ENCODE measurements at regions not wholly inside any gene's neighbourhood (a gene's known extent, or its start where the extent isn't known, plus 50 kb on each side); places are given as distances from the start of the nearest gene placed in this dataset.

- 52 to 94% (median 70%) methylated on average over 2 to 5 of the region's 5 CpGs; no CpG with 5 or more reads in 1 of the 10 experiments for WGBS, 10 experiments
- no peaks in the 10 kb centered on the region for H3K4me1 ChIP-seq (replicated peaks in 1 of 2)
- H3K4me3 ChIP-seq = no peak overlapping the region
- H3K27ac ChIP-seq = no peak overlapping the region
- ATAC-seq (replicated peaks in 6 of 8) = peak in 1 of 8 experiments; percentile 20
- in situ Hi-C loops (cut with MboI; ENCODE audit: low pct_unique_long_range_greater_than_20kb in 2 of 9, low sequenced_read_pairs in 9 of 9, unreplicated experiment in 9 of 9) = no loop called here
These were observed 140.8 kb upstream of the ZBED5 start for GRCh38 chr11:10998674-10999073.

- no peak overlapping the region for H3K27ac ChIP-seq
- H3K4me1 ChIP-seq (replicated peaks in 1 of 2) = peaks cover 1 to 4% of the 10 kb centered on the region in 2 donors
- in situ Hi-C loops (cut with MboI; ENCODE audit: low pct_unique_long_range_greater_than_20kb in 2 of 9, low sequenced_read_pairs in 9 of 9, unreplicated experiment in 9 of 9) = no loop called here
- no peak overlapping the region for H3K4me3 ChIP-seq
- 0 to 63% (median 27%) methylated on average over 1 of the region's 1 CpG for WGBS, 10 experiments
- no peak for ATAC-seq (replicated peaks in 6 of 8)
These were observed 138.8 kb upstream of the ZBED5 start for GRCh38 chr11:10996678-10997077.

- H3K4me1 ChIP-seq (replicated peaks in 1 of 2) = peaks cover 16 to 17% of the 10 kb centered on the region in 2 donors
- 78 to 100% (median 92%) methylated on average over 1 to 5 of the region's 5 CpGs; no CpG with 5 or more reads in 2 of the 10 experiments for WGBS, 10 experiments
- in situ Hi-C loops (cut with MboI; ENCODE audit: low pct_unique_long_range_greater_than_20kb in 2 of 9, low sequenced_read_pairs in 9 of 9, unreplicated experiment in 9 of 9) = no loop called here
- ATAC-seq (replicated peaks in 6 of 8) = no peak
- H3K27ac ChIP-seq = no peak overlapping the region
- no peak overlapping the region for H3K4me3 ChIP-seq
These were observed 135.8 kb upstream of the ZBED5 start for GRCh38 chr11:10993640-10994039.

- Histone ChIP-seq H3K27ac (no peak overlapping the region), H3K4me1 (replicated peaks in 1 of 2) (peaks cover 16 to 17% of the 10 kb centered on the region in 2 donors), H3K4me3 (no peak overlapping the region)
- WGBS, 10 experiments = 20 to 81% (median 56%) methylated on average over 1 to 3 of the region's 3 CpGs; no CpG with 5 or more reads in 2 of the 10 experiments
- in situ Hi-C loops (cut with MboI; ENCODE audit: low pct_unique_long_range_greater_than_20kb in 2 of 9, low sequenced_read_pairs in 9 of 9, unreplicated experiment in 9 of 9) = no loop called here
- no peak for ATAC-seq (replicated peaks in 6 of 8)
These were observed 135.3 kb upstream of the ZBED5 start for GRCh38 chr11:10993186-10993585.

GRCh38 chr11:10991393-10991792 lies 133.5 kb upstream of the ZBED5 start:
- peak in 3 of 8 experiments; percentile 15 to 86 (median 54) for ATAC-seq (replicated peaks in 6 of 8)
- Histone ChIP-seq H3K27ac (no peak overlapping the region), H3K4me1 (replicated peaks in 1 of 2) (peaks cover 16 to 17% of the 10 kb centered on the region in 2 donors), H3K4me3 (no peak overlapping the region)
- in situ Hi-C loops (cut with MboI; ENCODE audit: low pct_unique_long_range_greater_than_20kb in 2 of 9, low sequenced_read_pairs in 9 of 9, unreplicated experiment in 9 of 9) = no loop called here
- 0 to 80% (median 58%) methylated on average over 1 to 3 of the region's 4 CpGs; no CpG with 5 or more reads in 2 of the 10 experiments for WGBS, 10 experiments

GRCh38 chr11:10990637-10991193 lies 132.9 kb upstream of the ZBED5 start:
- peak in 3 of 8 experiments; percentile 47 to 94 (median 92) for ATAC-seq (replicated peaks in 6 of 8)
- Histone ChIP-seq H3K27ac (peak overlapping the region in 1 of 2 donors; percentile 19), H3K4me3 (no peak overlapping the region), H3K4me1 (replicated peaks in 1 of 2) (peaks cover 16 to 17% of the 10 kb centered on the region in 2 donors)
- in situ Hi-C loops (cut with MboI; ENCODE audit: low pct_unique_long_range_greater_than_20kb in 2 of 9, low sequenced_read_pairs in 9 of 9, unreplicated experiment in 9 of 9) = no loop called here
- WGBS, 10 experiments = 0 to 83% (median 50%) methylated on average over 1 to 3 of the region's 3 CpGs; no CpG with 5 or more reads in 1 of the 10 experiments

- in situ Hi-C loops (cut with MboI; ENCODE audit: low pct_unique_long_range_greater_than_20kb in 2 of 9, low sequenced_read_pairs in 9 of 9, unreplicated experiment in 9 of 9) = no loop called here
These were observed 132.3 kb upstream of the ZBED5 start for GRCh38 chr11:10990160-10990559.

GRCh38 chr11:10986006-10986405 lies 128.2 kb upstream of the ZBED5 start:
- H3K27ac ChIP-seq = no peak overlapping the region
- in situ Hi-C loops (cut with MboI; ENCODE audit: low pct_unique_long_range_greater_than_20kb in 2 of 9, low sequenced_read_pairs in 9 of 9, unreplicated experiment in 9 of 9) = no loop called here
- ATAC-seq (replicated peaks in 6 of 8) = no peak
- WGBS, 10 experiments = 89 to 100% (median 90%) methylated on average over 1 to 2 of the region's 2 CpGs; no CpG with 5 or more reads in 7 of the 10 experiments
- H3K4me1 ChIP-seq (replicated peaks in 1 of 2) = peaks cover 16 to 20% of the 10 kb centered on the region in 2 donors
- no peak overlapping the region for H3K4me3 ChIP-seq

More at GRCh38 chr11:10990160-10990559, 132.3 kb upstream of the ZBED5 start:
- WGBS, 10 experiments = 33 to 93% (median 70%) methylated on average over 1 to 4 of the region's 4 CpGs; no CpG with 5 or more reads in 1 of the 10 experiments
- ATAC-seq (replicated peaks in 6 of 8) = peak in 2 of 8 experiments; percentile 83 to 84
- H3K27ac ChIP-seq = no peak overlapping the region
- H3K4me3 ChIP-seq = no peak overlapping the region
- H3K4me1 ChIP-seq (replicated peaks in 1 of 2) = peaks cover 16 to 17% of the 10 kb centered on the region in 2 donors

GRCh38 chr11:10984742-10985141 lies 126.9 kb upstream of the ZBED5 start:
- no peak overlapping the region for H3K27ac ChIP-seq
- no peak overlapping the region for H3K4me3 ChIP-seq
- WGBS, 10 experiments = 83 to 100% (median 94%) methylated on average over 1 to 4 of the region's 5 CpGs; no CpG with 5 or more reads in 3 of the 10 experiments
- in situ Hi-C loops (cut with MboI; ENCODE audit: low pct_unique_long_range_greater_than_20kb in 2 of 9, low sequenced_read_pairs in 9 of 9, unreplicated experiment in 9 of 9) = no loop called here
- no peak for ATAC-seq (replicated peaks in 6 of 8)
- peaks cover 10 to 11% of the 10 kb centered on the region in 2 donors for H3K4me1 ChIP-seq (replicated peaks in 1 of 2)

- Histone ChIP-seq H3K4me3 (no peak overlapping the region), H3K4me1 (replicated peaks in 1 of 2) (peaks cover 10 to 11% of the 10 kb centered on the region in 2 donors), H3K27ac (no peak overlapping the region)
- ATAC-seq (replicated peaks in 6 of 8) = peak in 2 of 8 experiments; percentile 31 to 67
- in situ Hi-C loops (cut with MboI; ENCODE audit: low pct_unique_long_range_greater_than_20kb in 2 of 9, low sequenced_read_pairs in 9 of 9, unreplicated experiment in 9 of 9) = no loop called here
- WGBS, 10 experiments = 81 to 100% (median 82%) methylated on average over 2 to 3 of the region's 4 CpGs; no CpG with 5 or more reads in 5 of the 10 experiments
These were observed 126.4 kb upstream of the ZBED5 start for GRCh38 chr11:10984250-10984649.

- WGBS, 10 experiments = 51 to 63% (median 60%) methylated on average over 2 to 6 of the region's 6 CpGs; no CpG with 5 or more reads in 3 of the 10 experiments
- H3K4me1 ChIP-seq (replicated peaks in 1 of 2) = peaks cover 10 to 11% of the 10 kb centered on the region in 2 donors
- ATAC-seq (replicated peaks in 6 of 8) = peak; percentile 29 to 88 (median 73)
- H3K27ac ChIP-seq = peak overlapping the region; percentile 14 to 51
- in situ Hi-C loops (cut with MboI; ENCODE audit: low pct_unique_long_range_greater_than_20kb in 2 of 9, low sequenced_read_pairs in 9 of 9, unreplicated experiment in 9 of 9) = no loop called here
- H3K4me3 ChIP-seq = no peak overlapping the region
These were observed 125.1 kb upstream of the ZBED5 start for GRCh38 chr11:10982704-10983510.

- WGBS, 10 experiments = 33 to 83% (median 59%) methylated on average over 2 to 3 of the region's 3 CpGs
- Histone ChIP-seq H3K4me1 (replicated peaks in 1 of 2) (peaks cover 25 to 31% of the 10 kb centered on the region in 2 donors), H3K4me3 (no peak overlapping the region), H3K27ac (no peak overlapping the region)
- no peak for ATAC-seq (replicated peaks in 6 of 8)
- in situ Hi-C loops (cut with MboI; ENCODE audit: low pct_unique_long_range_greater_than_20kb in 2 of 9, low sequenced_read_pairs in 9 of 9, unreplicated experiment in 9 of 9) = no loop called here
These were observed 121.7 kb upstream of the ZBED5 start for GRCh38 chr11:10979529-10979928.

GRCh38 chr11:10978198-10978597 lies 120.3 kb upstream of the ZBED5 start:
- no peak for ATAC-seq (replicated peaks in 6 of 8)
- Histone ChIP-seq H3K4me1 (replicated peaks in 1 of 2) (peaks cover 31 to 39% of the 10 kb centered on the region in 2 donors), H3K27ac (no peak overlapping the region), H3K4me3 (no peak overlapping the region)
- 75 to 100% (median 95%) methylated on average over 1 of the region's 1 CpG; no CpG with 5 or more reads in 2 of the 10 experiments for WGBS, 10 experiments
- in situ Hi-C loops (cut with MboI; ENCODE audit: low pct_unique_long_range_greater_than_20kb in 2 of 9, low sequenced_read_pairs in 9 of 9, unreplicated experiment in 9 of 9) = no loop called here
